ENCODE measurements at regions not wholly inside any gene's neighbourhood (a gene's known extent, or its start where the extent isn't known, plus 50 kb on each side); places are given as distances from the start of the nearest gene placed in this dataset.

DNA sequence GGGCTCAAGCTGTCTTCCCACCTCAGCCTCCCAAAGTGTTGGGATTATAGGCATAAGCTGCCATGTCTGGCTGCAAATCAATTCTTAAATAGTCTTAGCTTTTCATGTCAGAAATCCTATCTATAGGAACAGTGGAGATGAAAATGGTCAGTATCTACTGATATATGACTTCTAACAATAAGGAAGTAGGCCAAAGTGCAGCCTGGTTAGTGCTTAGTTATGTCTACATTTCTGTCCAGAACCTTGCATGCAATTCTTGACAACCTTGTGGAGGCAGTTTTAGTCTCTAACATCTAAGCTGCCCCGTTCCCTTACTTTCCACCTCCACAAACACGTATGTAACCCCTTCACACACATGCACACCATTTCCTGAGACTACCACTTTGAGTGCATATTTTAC, 169.2 kb upstream of the SPATS2L start:
- H3K36me3 ChIP-seq (ENCODE audit: insufficient read depth, low read length): no peaks in the 10 kb centered on the region
- H3K27ac ChIP-seq (ENCODE audit: low read depth in 1 of 2, low read length in 2 of 2): no peak overlapping the region
- CTCF ChIA-PET: no interaction called here
- DNase-seq (no peak), ATAC-seq (ENCODE audit: poor library complexity) (no peak)
- POLR2A ChIA-PET: no interaction called here
- no peaks in the 10 kb centered on the region for H3K4me1 Mint-ChIP-seq (ENCODE audit: low read depth)
- no peaks in the 10 kb centered on the region for H3K27me3 ChIP-seq (ENCODE audit: control insufficient read depth in 1 of 2, insufficient read depth in 2 of 2, low read length in 2 of 2)
- intact Hi-C loops (cut with DNase I, micrococcal nuclease): no loop called here
- no peak overlapping the region for H3K4me3 Mint-ChIP-seq
- no peaks in the 10 kb centered on the region for H3K36me3 Mint-ChIP-seq (ENCODE audit: low read depth)
- H3K4me1 ChIP-seq (ENCODE audit: insufficient read depth, low read length): no peaks in the 10 kb centered on the region
- TF ChIP-seq CTCF (IDR thresholded peaks at IDR 0.05): no peak
- no peak overlapping the region for H3K4me3 ChIP-seq (ENCODE audit: low read length)
- H3K27ac Mint-ChIP-seq: no peak overlapping the region
- no peaks in the 10 kb centered on the region for H3K9me3 ChIP-seq (ENCODE audit: control insufficient read depth in 1 of 2, insufficient read depth in 1 of 2, low read length in 2 of 2)
- H3K27me3 Mint-ChIP-seq: no peaks in the 10 kb centered on the region
- H3K9me3 Mint-ChIP-seq: no peaks in the 10 kb centered on the region

- CTCF ChIA-PET: no interaction called here
Observed at GRCh38 chr2:200137691-200138090, 168.8 kb upstream of the SPATS2L start.

DNA sequence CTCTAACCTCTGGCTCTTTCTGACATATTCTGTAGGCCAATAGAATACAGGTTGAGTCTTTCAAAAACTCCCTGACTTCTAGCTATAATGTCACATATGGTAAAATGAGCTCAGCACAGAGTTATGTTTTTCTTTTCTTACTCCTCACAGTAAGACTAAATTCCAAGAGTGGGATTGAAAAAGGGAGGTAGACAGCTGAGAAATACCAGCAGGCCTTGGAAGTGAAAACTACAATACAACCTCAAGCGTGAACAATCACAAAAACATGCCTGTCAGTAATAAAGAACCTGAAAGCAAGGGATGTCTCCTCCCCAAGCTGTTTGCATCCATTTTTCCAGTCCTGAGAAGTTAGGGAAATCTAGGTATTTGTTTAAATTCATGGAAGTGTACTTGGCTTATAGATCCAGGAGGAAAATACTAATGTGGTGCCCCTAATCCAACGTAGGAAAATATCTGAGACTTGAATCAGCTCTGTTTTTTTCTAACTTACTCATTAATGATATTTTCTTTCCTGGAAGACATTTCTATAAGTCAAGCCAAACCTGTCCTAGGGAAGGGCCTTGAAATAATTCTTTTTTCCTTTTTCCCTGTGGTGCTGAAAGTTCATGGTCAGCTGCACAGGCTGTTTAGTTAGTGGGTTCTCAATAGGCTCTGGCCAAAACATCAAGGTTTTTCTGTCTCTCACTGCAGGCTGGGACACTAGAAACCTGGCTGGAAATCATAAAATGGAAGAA, 167.9 kb upstream of the SPATS2L start:
- Mint-ChIP-seq H3K9me3 (no peaks in the 10 kb centered on the region), H3K36me3 (ENCODE audit: low read depth) (no peaks in the 10 kb centered on the region), H3K27ac (no peak overlapping the region), H3K4me3 (no peak overlapping the region), H3K4me1 (ENCODE audit: low read depth) (no peaks in the 10 kb centered on the region), H3K27me3 (no peaks in the 10 kb centered on the region)
- no peak overlapping the region for H3K27ac ChIP-seq (ENCODE audit: low read depth in 1 of 2, low read length in 2 of 2)
- H3K4me1 ChIP-seq (ENCODE audit: insufficient read depth, low read length): no peaks in the 10 kb centered on the region
- CTCF ChIA-PET: no interaction called here
- no peaks in the 10 kb centered on the region for H3K9me3 ChIP-seq (ENCODE audit: control insufficient read depth in 1 of 2, insufficient read depth in 1 of 2, low read length in 2 of 2)
- POLR2A ChIA-PET: no interaction called here
- no peak for DNase-seq
- H3K27me3 ChIP-seq (ENCODE audit: control insufficient read depth in 1 of 2, insufficient read depth in 2 of 2, low read length in 2 of 2): no peaks in the 10 kb centered on the region
- no peak for TF ChIP-seq CTCF (IDR thresholded peaks at IDR 0.05)
- H3K36me3 ChIP-seq (ENCODE audit: insufficient read depth, low read length): no peaks in the 10 kb centered on the region
- no peak for ATAC-seq (ENCODE audit: poor library complexity)
- intact Hi-C loops (cut with DNase I, micrococcal nuclease): no loop called here
- H3K4me3 ChIP-seq (ENCODE audit: low read length): no peak overlapping the region

More at GRCh38 chr2:200137691-200138090, 168.8 kb upstream of the SPATS2L start:
- POLR2A ChIA-PET: no interaction called here
- H3K27ac Mint-ChIP-seq: no peak overlapping the region
- Histone ChIP-seq H3K4me3 (ENCODE audit: low read length) (no peak overlapping the region), H3K9me3 (ENCODE audit: control insufficient read depth in 1 of 2, insufficient read depth in 1 of 2, low read length in 2 of 2) (no peaks in the 10 kb centered on the region), H3K27me3 (ENCODE audit: control insufficient read depth in 1 of 2, insufficient read depth in 2 of 2, low read length in 2 of 2) (no peaks in the 10 kb centered on the region), H3K4me1 (ENCODE audit: insufficient read depth, low read length) (no peaks in the 10 kb centered on the region), H3K27ac (ENCODE audit: low read depth in 1 of 2, low read length in 2 of 2) (no peak overlapping the region), H3K36me3 (ENCODE audit: insufficient read depth, low read length) (no peaks in the 10 kb centered on the region)
- no peaks in the 10 kb centered on the region for H3K4me1 Mint-ChIP-seq (ENCODE audit: low read depth)
- H3K27me3 Mint-ChIP-seq: no peaks in the 10 kb centered on the region
- H3K36me3 Mint-ChIP-seq (ENCODE audit: low read depth): no peaks in the 10 kb centered on the region
- ATAC-seq (ENCODE audit: poor library complexity): no peak
- DNase-seq: no peak
- no peak for TF ChIP-seq CTCF (IDR thresholded peaks at IDR 0.05)
- no peaks in the 10 kb centered on the region for H3K9me3 Mint-ChIP-seq
- no peak overlapping the region for H3K4me3 Mint-ChIP-seq
- intact Hi-C loops (cut with DNase I, micrococcal nuclease): no loop called here

Measured in CD4-positive, alpha-beta T cell (primary cell).